Panc1 (cell line): ENCODE measurements at regions not wholly inside any gene's neighbourhood (a gene's known extent, or its start where the extent isn't known, plus 50 kb on each side); places are given as distances from the start of the nearest gene placed in this dataset.
A peak's percentile ranks its signal among the peaks of the same experiment; 100 is the strongest.

Source experiments
- ATAC-seq: fragments of 200-7000 bp; cut with Tn5 transposase; 2 replicates; pipeline ENCODE4 v1.9.1; 2020; ENCODE audit warnings: mild to moderate bottlenecking, moderate library complexity
- BruUV-seq: library from RNA; stranded (reverse); fragments of 400-500 nt; replicated peaks from 2 replicates; lab custom pipeline; 2021; lab: Mats Ljungman, UMichigan
- CTCF ChIA-PET: fragments of 300-600 bp; sonication (Branson Sonifier 250); formaldehyde crosslinking; loops from one replicate; lab custom pipeline; 2022; ENCODE audit warnings: antibody characterized with exemption; lab: Charles Lee
- POLR2A ChIA-PET: fragments of 300-600 bp; sonication (Branson Sonifier 250); formaldehyde crosslinking; loops from one replicate; lab custom pipeline; 2022; ENCODE audit warnings: antibody characterized with exemption; lab: Charles Lee
- DNase-seq: peaks from one replicate; pipeline ENCODE4 v3.0.0-alpha.2; 2010; ENCODE audit warnings: low read depth, low spot score
- H3K27ac ChIP-seq: 2 replicates; pipeline ENCODE4 v1.5.1; 2011; ENCODE audit warnings: mild to moderate bottlenecking, low read length, inconsistent platforms
- H3K27me3 ChIP-seq: fragments of 200-500 bp; sonication (Bioruptor generic); 2 replicates; pipeline ENCODE4 v1.6.0; 2014; ENCODE audit warnings: low read length, inconsistent platforms; ENCODE audit not compliant: control insufficient read depth, insufficient read depth
- H3K36me3 ChIP-seq: fragments of 200-500 bp; sonication (Bioruptor generic); 2 replicates; pipeline ENCODE4 v1.5.1; 2014; ENCODE audit warnings: inconsistent platforms, mild to moderate bottlenecking, low read length, moderate library complexity; ENCODE audit not compliant: control insufficient read depth, insufficient read depth
- H3K4me1 ChIP-seq: 2 replicates; pipeline ENCODE4 v1.5.1; 2011; ENCODE audit warnings: inconsistent platforms, mild to moderate bottlenecking, low read length, moderate library complexity; ENCODE audit not compliant: control insufficient read depth, insufficient read depth
- H3K4me3 ChIP-seq, 2 experiments: 2 replicates each; pipeline ENCODE4 v1.5.1; 2011 to 2012; ENCODE audit warnings: low read depth in 2 of 2, low read length in 2 of 2, mild to moderate bottlenecking in 2 of 2, inconsistent platforms in 1 of 2, moderate library complexity in 1 of 2
- H3K9me3 ChIP-seq: fragments of 200-500 bp; sonication (Bioruptor generic); 2 replicates; pipeline ENCODE4 v1.5.1; 2014; ENCODE audit warnings: low read depth, mild to moderate bottlenecking, inconsistent platforms, low read length, moderate library complexity; ENCODE audit not compliant: control insufficient read depth, insufficient read depth
- POLR2AphosphoS5 ChIP-seq: IDR thresholded peaks from 2 replicates; pipeline ENCODE4 v1.6.1; 2012; ENCODE audit warnings: mild to moderate bottlenecking, low read depth, low read length, moderate library complexity
- SIN3A ChIP-seq: IDR thresholded peaks from 2 replicates; pipeline ENCODE4 v1.6.1; 2012; ENCODE audit warnings: low read depth, mild to moderate bottlenecking, low read length, moderate library complexity, borderline replicate concordance; ENCODE audit not compliant: insufficient read depth
- TCF7L2 ChIP-seq: IDR thresholded peaks from 2 replicates; pipeline ENCODE4 v1.6.1; 2011; ENCODE audit warnings: mild to moderate bottlenecking, low read depth, low read length, inconsistent platforms
- in situ Hi-C: cut with HindIII; loops from 2 replicates; pipeline ENCODE4 v1.10.0; 2016; ENCODE audit warnings: low sequenced_read_pairs, low pct_unique_long_range_greater_than_20kb
- intact Hi-C: fragments of 100-400 bp; cut with micrococcal nuclease; formaldehyde crosslinking; loops from one replicate; pipeline ENCODE4 v1.10.0; 2022; ENCODE audit not compliant: unreplicated experiment
- TF ChIP-seq, protein P1 (sequence below), 2 experiments: IDR thresholded peaks; 2 replicates each; pipeline ENCODE4 v1.6.1; 2011 to 2012; ENCODE audit warnings: low read depth in 2 of 2, control low read depth in 1 of 2, low read length in 1 of 2, mild to moderate bottlenecking in 1 of 2, moderate library complexity in 1 of 2; ENCODE audit not compliant: insufficient read depth in 1 of 2
- TF ChIP-seq, protein P2 (sequence below): fragments of 450-650 bp; IDR thresholded peaks from 2 replicates; pipeline ENCODE4 v1.5.1; 2017; ENCODE audit warnings: mild to moderate bottlenecking

DNA sequence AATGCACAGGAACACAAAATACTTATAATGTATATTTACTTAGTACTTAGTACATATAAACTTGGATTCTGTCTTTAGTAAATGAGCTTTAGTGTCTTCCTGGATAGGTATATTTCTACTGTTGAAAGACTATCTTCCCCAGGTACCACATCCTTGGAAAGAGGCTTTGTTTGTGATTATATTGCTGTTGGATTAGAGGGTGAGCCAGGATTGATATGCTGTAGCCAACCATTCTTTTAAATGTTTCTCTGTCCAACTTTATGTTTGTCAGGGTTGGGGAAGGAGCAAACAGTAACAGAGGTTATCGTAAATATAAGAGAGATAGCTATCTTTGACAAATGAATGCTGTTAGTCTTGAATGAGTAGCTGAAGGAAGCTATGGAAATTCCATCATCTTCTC lies 213.2 kb downstream of the SPRY1 start:
- no peaks in the 10 kb centered on the region for H3K27me3 ChIP-seq
- DNase-seq (no peak), ATAC-seq (no peak)
- TF ChIP-seq, protein P1, sequence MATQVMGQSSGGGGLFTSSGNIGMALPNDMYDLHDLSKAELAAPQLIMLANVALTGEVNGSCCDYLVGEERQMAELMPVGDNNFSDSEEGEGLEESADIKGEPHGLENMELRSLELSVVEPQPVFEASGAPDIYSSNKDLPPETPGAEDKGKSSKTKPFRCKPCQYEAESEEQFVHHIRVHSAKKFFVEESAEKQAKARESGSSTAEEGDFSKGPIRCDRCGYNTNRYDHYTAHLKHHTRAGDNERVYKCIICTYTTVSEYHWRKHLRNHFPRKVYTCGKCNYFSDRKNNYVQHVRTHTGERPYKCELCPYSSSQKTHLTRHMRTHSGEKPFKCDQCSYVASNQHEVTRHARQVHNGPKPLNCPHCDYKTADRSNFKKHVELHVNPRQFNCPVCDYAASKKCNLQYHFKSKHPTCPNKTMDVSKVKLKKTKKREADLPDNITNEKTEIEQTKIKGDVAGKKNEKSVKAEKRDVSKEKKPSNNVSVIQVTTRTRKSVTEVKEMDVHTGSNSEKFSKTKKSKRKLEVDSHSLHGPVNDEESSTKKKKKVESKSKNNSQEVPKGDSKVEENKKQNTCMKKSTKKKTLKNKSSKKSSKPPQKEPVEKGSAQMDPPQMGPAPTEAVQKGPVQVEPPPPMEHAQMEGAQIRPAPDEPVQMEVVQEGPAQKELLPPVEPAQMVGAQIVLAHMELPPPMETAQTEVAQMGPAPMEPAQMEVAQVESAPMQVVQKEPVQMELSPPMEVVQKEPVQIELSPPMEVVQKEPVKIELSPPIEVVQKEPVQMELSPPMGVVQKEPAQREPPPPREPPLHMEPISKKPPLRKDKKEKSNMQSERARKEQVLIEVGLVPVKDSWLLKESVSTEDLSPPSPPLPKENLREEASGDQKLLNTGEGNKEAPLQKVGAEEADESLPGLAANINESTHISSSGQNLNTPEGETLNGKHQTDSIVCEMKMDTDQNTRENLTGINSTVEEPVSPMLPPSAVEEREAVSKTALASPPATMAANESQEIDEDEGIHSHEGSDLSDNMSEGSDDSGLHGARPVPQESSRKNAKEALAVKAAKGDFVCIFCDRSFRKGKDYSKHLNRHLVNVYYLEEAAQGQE (IDR thresholded peaks at IDR 0.05; ENCODE audit: insufficient read depth in 1 of 2, low read depth in 2 of 2, low read length in 1 of 2) = no peak
- no peak for TF ChIP-seq SIN3A
- TF ChIP-seq, protein P2, sequence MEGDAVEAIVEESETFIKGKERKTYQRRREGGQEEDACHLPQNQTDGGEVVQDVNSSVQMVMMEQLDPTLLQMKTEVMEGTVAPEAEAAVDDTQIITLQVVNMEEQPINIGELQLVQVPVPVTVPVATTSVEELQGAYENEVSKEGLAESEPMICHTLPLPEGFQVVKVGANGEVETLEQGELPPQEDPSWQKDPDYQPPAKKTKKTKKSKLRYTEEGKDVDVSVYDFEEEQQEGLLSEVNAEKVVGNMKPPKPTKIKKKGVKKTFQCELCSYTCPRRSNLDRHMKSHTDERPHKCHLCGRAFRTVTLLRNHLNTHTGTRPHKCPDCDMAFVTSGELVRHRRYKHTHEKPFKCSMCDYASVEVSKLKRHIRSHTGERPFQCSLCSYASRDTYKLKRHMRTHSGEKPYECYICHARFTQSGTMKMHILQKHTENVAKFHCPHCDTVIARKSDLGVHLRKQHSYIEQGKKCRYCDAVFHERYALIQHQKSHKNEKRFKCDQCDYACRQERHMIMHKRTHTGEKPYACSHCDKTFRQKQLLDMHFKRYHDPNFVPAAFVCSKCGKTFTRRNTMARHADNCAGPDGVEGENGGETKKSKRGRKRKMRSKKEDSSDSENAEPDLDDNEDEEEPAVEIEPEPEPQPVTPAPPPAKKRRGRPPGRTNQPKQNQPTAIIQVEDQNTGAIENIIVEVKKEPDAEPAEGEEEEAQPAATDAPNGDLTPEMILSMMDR = no peak
- no peak for TF ChIP-seq TCF7L2
- TF ChIP-seq POLR2AphosphoS5 = no peak
- peak overlapping the region; percentile 6; the same call in 1 of the 2 replicates for H3K27ac ChIP-seq
- ChIA-PET POLR2A (no interaction called here), CTCF (no interaction called here)
- intact Hi-C loops = no loop called here
- no peaks in the 10 kb centered on the region for H3K9me3 ChIP-seq
- no peak overlapping the region for H3K4me3 ChIP-seq
- no TSS peak for BruUV-seq
- in situ Hi-C loops = no loop called here
- H3K36me3 ChIP-seq = no peaks in the 10 kb centered on the region
- no peaks in the 10 kb centered on the region for H3K4me1 ChIP-seq

DNA sequence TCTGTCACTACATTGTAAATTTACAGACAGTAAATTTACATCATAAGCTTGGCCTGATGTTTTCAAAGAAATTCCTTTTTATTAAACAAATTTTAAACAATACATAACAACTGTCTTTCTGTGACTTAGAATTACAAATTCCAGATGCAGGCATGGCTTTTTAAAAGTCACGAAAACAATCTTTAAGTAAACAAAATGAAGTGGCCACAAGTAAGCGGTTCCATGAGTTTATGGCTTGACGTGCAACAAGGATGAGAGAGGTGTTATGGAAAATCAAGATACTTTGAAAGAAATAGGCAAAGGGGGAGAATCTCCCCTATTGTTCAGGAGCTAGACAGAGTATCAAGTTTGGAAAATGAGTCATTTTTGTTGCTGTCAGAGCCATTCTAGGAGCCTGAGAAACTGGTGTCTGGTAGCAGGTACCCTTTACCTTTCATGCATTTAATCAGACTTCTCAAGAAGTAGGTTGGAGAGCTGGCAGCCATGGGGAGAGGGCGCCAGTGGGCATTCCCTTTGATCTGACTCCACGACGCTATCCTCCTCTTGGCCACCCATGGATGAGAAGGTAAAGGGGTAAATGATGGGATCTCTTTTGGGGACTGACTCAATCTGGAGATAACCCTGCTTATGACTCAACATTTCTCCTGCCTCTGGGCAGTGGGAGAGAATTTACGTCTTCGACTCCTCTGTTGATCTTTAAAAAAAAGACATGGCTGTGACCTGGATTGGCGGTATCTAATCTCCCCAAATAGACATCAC lies 217.2 kb downstream of the SPRY1 start:
- TF ChIP-seq, protein P2 = no peak
- TF ChIP-seq, protein P1 (IDR thresholded peaks at IDR 0.05; ENCODE audit: insufficient read depth in 1 of 2, low read depth in 2 of 2, low read length in 1 of 2) = no peak
- no peak for TF ChIP-seq POLR2AphosphoS5
- no peak for TF ChIP-seq TCF7L2
- TF ChIP-seq SIN3A = no peak
- Histone ChIP-seq H3K4me1 (no peaks in the 10 kb centered on the region), H3K4me3 (no peak overlapping the region), H3K27ac (peak overlapping the region; percentile 61; the same call in 1 of the 2 replicates), H3K27me3 (no peaks in the 10 kb centered on the region), H3K9me3 (no peaks in the 10 kb centered on the region), H3K36me3 (no peaks in the 10 kb centered on the region)
- ChIA-PET POLR2A (no interaction called here), CTCF (no interaction called here)
- intact Hi-C loops = no loop called here
- in situ Hi-C loops = no loop called here
- DNase-seq = no peak
- no TSS peak for BruUV-seq
- no peak for ATAC-seq
